ENCODE measurements at regions not wholly inside any gene's neighbourhood (a gene's known extent, or its start where the extent isn't known, plus 50 kb on each side); places are given as distances from the start of the nearest gene placed in this dataset.

GRCh38 chr3:144151983-144152382 is 180.4 kb downstream of the DIPK2A start:
- no peak overlapping the region for H3K9ac ChIP-seq (ENCODE audit: insufficient read length, low read depth)
- no peak overlapping the region for H3K4me3 ChIP-seq (ENCODE audit: insufficient read length, low read depth)
- no peaks in the 10 kb centered on the region for H3K27me3 ChIP-seq (ENCODE audit: insufficient read depth, insufficient read length)
- H3K9me3 ChIP-seq (ENCODE audit: insufficient read depth, low read length): no peaks in the 10 kb centered on the region
- no peaks in the 10 kb centered on the region for H3K36me3 ChIP-seq (ENCODE audit: insufficient read depth, insufficient read length, low read length)
- DNase-seq (ENCODE audit: low read depth, low spot score): no peak
- TF ChIP-seq SUZ12 (IDR thresholded peaks at IDR 0.05; ENCODE audit: extremely low read depth, insufficient read depth, insufficient read length) (no peak), ZNF274 (IDR thresholded peaks at IDR 0.05; ENCODE audit: low read depth, low read length) (no peak), YY1 (IDR thresholded peaks at IDR 0.05; ENCODE audit: insufficient read depth, insufficient read length) (no peak)
- no peaks in the 10 kb centered on the region for H3K4me1 ChIP-seq (ENCODE audit: insufficient read depth, insufficient read length)

- no peak for DNase-seq (ENCODE audit: low read depth, low spot score)
- TF ChIP-seq ZNF274 (IDR thresholded peaks at IDR 0.05; ENCODE audit: low read depth, low read length) (no peak), YY1 (IDR thresholded peaks at IDR 0.05; ENCODE audit: insufficient read depth, insufficient read length) (no peak), SUZ12 (IDR thresholded peaks at IDR 0.05; ENCODE audit: extremely low read depth, insufficient read depth, insufficient read length) (no peak)
- Histone ChIP-seq H3K36me3 (ENCODE audit: insufficient read depth, insufficient read length, low read length) (no peaks in the 10 kb centered on the region), H3K27me3 (ENCODE audit: insufficient read depth, insufficient read length) (no peaks in the 10 kb centered on the region), H3K9ac (ENCODE audit: insufficient read length, low read depth) (no peak overlapping the region), H3K4me1 (ENCODE audit: insufficient read depth, insufficient read length) (no peaks in the 10 kb centered on the region), H3K9me3 (ENCODE audit: insufficient read depth, low read length) (peaks cover 12% of the 10 kb centered on the region), H3K4me3 (ENCODE audit: insufficient read length, low read depth) (no peak overlapping the region)
Observed at GRCh38 chr3:144160627-144161026, 189.0 kb downstream of the DIPK2A start.

GRCh38 chr3:144162042-144162441 is 190.4 kb downstream of the DIPK2A start:
- Histone ChIP-seq H3K4me1 (ENCODE audit: insufficient read depth, insufficient read length) (no peaks in the 10 kb centered on the region), H3K9me3 (ENCODE audit: insufficient read depth, low read length) (peaks cover 12% of the 10 kb centered on the region), H3K36me3 (ENCODE audit: insufficient read depth, insufficient read length, low read length) (no peaks in the 10 kb centered on the region), H3K27me3 (ENCODE audit: insufficient read depth, insufficient read length) (no peaks in the 10 kb centered on the region), H3K9ac (ENCODE audit: insufficient read length, low read depth) (no peak overlapping the region), H3K4me3 (ENCODE audit: insufficient read length, low read depth) (no peak overlapping the region)
- DNase-seq (ENCODE audit: low read depth, low spot score): no peak
- no peak for TF ChIP-seq ZNF274 (IDR thresholded peaks at IDR 0.05; ENCODE audit: low read depth, low read length)
- TF ChIP-seq SUZ12 (IDR thresholded peaks at IDR 0.05; ENCODE audit: extremely low read depth, insufficient read depth, insufficient read length): no peak
- no peak for TF ChIP-seq YY1 (IDR thresholded peaks at IDR 0.05; ENCODE audit: insufficient read depth, insufficient read length)

- H3K9me3 ChIP-seq (ENCODE audit: insufficient read depth, low read length): peaks cover 11% of the 10 kb centered on the region
- H3K9ac ChIP-seq (ENCODE audit: insufficient read length, low read depth): no peak overlapping the region
- no peaks in the 10 kb centered on the region for H3K27me3 ChIP-seq (ENCODE audit: insufficient read depth, insufficient read length)
- no peaks in the 10 kb centered on the region for H3K36me3 ChIP-seq (ENCODE audit: insufficient read depth, insufficient read length, low read length)
- TF ChIP-seq ZNF274 (IDR thresholded peaks at IDR 0.05; ENCODE audit: low read depth, low read length) (no peak), SUZ12 (IDR thresholded peaks at IDR 0.05; ENCODE audit: extremely low read depth, insufficient read depth, insufficient read length) (no peak), YY1 (IDR thresholded peaks at IDR 0.05; ENCODE audit: insufficient read depth, insufficient read length) (no peak)
- DNase-seq (ENCODE audit: low read depth, low spot score): no peak
- H3K4me1 ChIP-seq (ENCODE audit: insufficient read depth, insufficient read length): no peaks in the 10 kb centered on the region
- no peak overlapping the region for H3K4me3 ChIP-seq (ENCODE audit: insufficient read length, low read depth)
Observed at GRCh38 chr3:144164352-144164751, 192.7 kb downstream of the DIPK2A start.

GRCh38 chr3:144165482-144165881 is 193.9 kb downstream of the DIPK2A start:
- Histone ChIP-seq H3K27me3 (ENCODE audit: insufficient read depth, insufficient read length) (no peaks in the 10 kb centered on the region), H3K4me1 (ENCODE audit: insufficient read depth, insufficient read length) (no peaks in the 10 kb centered on the region), H3K4me3 (ENCODE audit: insufficient read length, low read depth) (no peak overlapping the region), H3K9ac (ENCODE audit: insufficient read length, low read depth) (no peak overlapping the region), H3K9me3 (ENCODE audit: insufficient read depth, low read length) (0 out of 2 replicates have a peak, but pooled peaks cover under 1% of the 10 kb centered on the region), H3K36me3 (ENCODE audit: insufficient read depth, insufficient read length, low read length) (no peaks in the 10 kb centered on the region)
- TF ChIP-seq YY1 (IDR thresholded peaks at IDR 0.05; ENCODE audit: insufficient read depth, insufficient read length) (no peak), SUZ12 (IDR thresholded peaks at IDR 0.05; ENCODE audit: extremely low read depth, insufficient read depth, insufficient read length) (no peak), ZNF274 (IDR thresholded peaks at IDR 0.05; ENCODE audit: low read depth, low read length) (no peak)
- no peak for DNase-seq (ENCODE audit: low read depth, low spot score)

GRCh38 chr3:144167634-144168033 is 196.0 kb downstream of the DIPK2A start:
- no peaks in the 10 kb centered on the region for H3K36me3 ChIP-seq (ENCODE audit: insufficient read depth, insufficient read length, low read length)
- H3K4me3 ChIP-seq (ENCODE audit: insufficient read length, low read depth): no peak overlapping the region
- H3K27me3 ChIP-seq (ENCODE audit: insufficient read depth, insufficient read length): no peaks in the 10 kb centered on the region
- DNase-seq (ENCODE audit: low read depth, low spot score): no peak
- H3K9me3 ChIP-seq (ENCODE audit: insufficient read depth, low read length): no peaks in the 10 kb centered on the region
- no peaks in the 10 kb centered on the region for H3K4me1 ChIP-seq (ENCODE audit: insufficient read depth, insufficient read length)
- no peak overlapping the region for H3K9ac ChIP-seq (ENCODE audit: insufficient read length, low read depth)
- TF ChIP-seq SUZ12 (IDR thresholded peaks at IDR 0.05; ENCODE audit: extremely low read depth, insufficient read depth, insufficient read length) (no peak), ZNF274 (IDR thresholded peaks at IDR 0.05; ENCODE audit: low read depth, low read length) (no peak), YY1 (IDR thresholded peaks at IDR 0.05; ENCODE audit: insufficient read depth, insufficient read length) (no peak)

- DNase-seq (ENCODE audit: low read depth, low spot score): no peak
- H3K9ac ChIP-seq (ENCODE audit: insufficient read length, low read depth): no peak overlapping the region
- no peak for TF ChIP-seq ZNF274 (IDR thresholded peaks at IDR 0.05; ENCODE audit: low read depth, low read length)
- no peak for TF ChIP-seq SUZ12 (IDR thresholded peaks at IDR 0.05; ENCODE audit: extremely low read depth, insufficient read depth, insufficient read length)
- no peak for TF ChIP-seq YY1 (IDR thresholded peaks at IDR 0.05; ENCODE audit: insufficient read depth, insufficient read length)
- no peaks in the 10 kb centered on the region for H3K27me3 ChIP-seq (ENCODE audit: insufficient read depth, insufficient read length)
- no peaks in the 10 kb centered on the region for H3K4me1 ChIP-seq (ENCODE audit: insufficient read depth, insufficient read length)
- no peaks in the 10 kb centered on the region for H3K9me3 ChIP-seq (ENCODE audit: insufficient read depth, low read length)
- H3K4me3 ChIP-seq (ENCODE audit: insufficient read length, low read depth): no peak overlapping the region
- H3K36me3 ChIP-seq (ENCODE audit: insufficient read depth, insufficient read length, low read length): no peaks in the 10 kb centered on the region
Observed at GRCh38 chr3:144173491-144173890, 201.9 kb downstream of the DIPK2A start.

Data from NT2/D1 (cell line).